ENCODE measurements at regions not wholly inside any gene's neighbourhood (a gene's known extent, or its start where the extent isn't known, plus 50 kb on each side); places are given as distances from the start of the nearest gene placed in this dataset.

DNA sequence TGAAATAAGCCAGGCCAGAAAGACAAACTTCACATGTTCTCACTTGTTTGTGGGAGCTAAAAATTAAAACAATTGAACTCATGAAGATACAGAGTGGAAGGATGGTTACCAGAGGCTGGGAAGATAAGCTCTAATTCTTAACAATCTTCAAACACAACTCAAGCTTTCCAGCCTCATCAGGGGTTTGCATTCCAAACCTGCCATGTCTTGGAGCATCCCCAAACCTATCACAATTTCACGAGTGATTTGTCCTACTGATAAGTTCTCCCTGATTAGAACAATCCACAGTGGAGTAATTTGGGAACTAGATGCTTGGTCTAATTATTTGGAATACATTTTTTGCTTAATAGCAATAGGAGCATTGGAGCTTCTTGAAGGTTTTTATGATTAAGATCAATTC, 418.5 kb upstream of the PKN2 start:
- in situ Hi-C loops (cut with MboI; ENCODE audit: low sequenced_read_pairs): no loop called here

DNA sequence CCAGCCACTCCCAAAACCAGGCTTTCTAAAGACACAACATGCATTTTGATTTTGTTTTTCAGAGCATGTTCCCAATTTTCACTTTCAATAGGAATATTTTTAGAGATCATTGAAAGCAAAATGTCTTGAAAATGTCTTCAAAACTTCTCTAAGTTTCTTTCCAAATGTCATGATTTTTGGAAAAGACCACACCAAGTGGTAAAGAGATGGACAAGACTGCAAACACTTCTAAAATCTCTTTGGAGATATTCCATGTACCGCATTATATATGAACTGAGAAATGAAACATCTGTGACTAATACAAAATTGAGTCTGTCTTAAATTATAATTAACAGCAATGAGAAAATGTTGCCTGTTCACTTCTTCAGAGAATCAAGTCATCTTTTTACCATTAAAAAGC, 418.0 kb upstream of the PKN2 start:
- in situ Hi-C loops (cut with MboI; ENCODE audit: low sequenced_read_pairs): no loop called here

DNA sequence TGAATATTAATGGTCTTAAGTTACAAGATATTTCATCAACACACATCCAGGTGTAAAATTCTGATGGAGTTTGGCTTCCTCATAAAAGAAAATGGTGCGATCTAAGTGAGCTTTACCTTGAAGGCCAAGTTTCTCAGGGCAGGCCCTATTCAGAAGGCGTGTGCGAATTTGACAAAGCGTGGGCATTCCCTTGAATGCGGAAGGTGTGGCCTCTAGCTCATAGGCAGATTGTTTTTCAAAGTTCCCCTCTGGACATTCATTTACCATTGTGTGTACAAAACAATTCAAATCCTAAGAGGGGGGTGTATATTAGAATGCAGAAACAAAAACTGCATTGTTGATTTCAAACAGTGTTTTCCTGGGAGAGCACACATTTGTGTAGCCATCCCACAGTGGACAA, 411.9 kb upstream of the PKN2 start:
- in situ Hi-C loops (cut with MboI; ENCODE audit: low sequenced_read_pairs): no loop called here

DNA sequence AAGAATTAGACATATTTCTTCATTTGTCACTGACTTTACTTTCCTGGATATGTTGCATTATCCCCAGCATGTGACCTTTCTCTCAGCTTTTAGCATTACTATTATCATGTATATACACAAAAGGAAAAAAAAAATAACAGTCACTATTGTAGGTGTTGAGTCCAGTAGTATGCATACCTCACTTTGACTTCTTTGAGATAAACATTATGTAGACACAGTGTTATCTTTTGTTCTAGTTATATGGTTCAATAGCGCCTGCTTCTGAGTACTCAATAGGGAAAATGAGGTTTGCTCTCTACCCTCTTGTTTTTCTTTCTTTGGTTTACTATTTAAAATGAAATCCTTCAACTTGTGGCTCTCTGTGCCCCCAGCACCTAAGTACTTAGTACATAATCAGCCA, 409.6 kb upstream of the PKN2 start:
- in situ Hi-C loops (cut with MboI; ENCODE audit: low sequenced_read_pairs): no loop called here

DNA sequence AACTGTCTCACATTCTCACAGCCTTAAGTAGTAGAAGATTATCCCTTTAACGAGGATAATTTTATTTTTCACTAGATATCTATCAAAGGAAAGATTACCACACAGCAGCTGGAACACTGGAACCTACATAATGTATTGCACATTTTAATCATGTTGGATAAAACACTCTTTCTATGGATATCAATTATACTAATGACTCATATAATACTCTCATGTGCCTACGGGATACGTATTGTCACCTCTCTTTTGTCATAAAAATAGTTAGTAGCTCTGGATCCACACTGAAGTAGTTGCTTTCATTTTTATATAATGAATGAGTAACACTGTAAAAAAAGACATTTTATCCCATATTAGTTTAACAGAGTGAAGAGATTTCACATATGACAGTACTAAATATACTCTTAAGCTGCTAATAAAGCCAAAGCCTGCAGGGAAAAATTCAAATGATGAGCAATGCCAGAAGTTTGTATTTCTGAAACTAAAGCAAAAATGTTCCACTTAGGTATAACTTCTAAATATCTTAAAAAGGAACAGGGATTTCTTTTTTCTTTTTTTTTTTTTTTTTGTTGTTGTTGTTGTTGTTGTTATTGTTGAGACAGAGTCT, 408.7 kb upstream of the PKN2 start:
- in situ Hi-C loops (cut with MboI; ENCODE audit: low sequenced_read_pairs): no loop called here

DNA sequence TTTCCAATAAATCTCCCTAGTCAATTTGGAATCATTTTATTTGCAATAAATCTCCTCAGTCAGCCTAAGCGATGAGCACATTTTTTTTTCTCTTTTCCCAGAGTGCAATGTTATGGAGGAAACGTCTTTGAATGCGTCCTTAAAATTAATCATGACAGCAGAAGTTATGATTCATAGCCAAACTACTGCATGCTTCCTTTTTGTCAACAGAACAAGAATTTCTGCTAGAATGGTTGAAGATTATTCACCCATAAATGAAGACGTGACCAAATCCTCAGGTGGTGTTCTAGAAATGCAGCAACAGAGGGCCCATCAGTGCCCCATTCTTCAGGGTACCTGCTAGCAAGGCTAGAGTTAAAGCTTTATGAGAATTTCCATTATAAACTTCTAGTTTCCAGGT, 407.9 kb upstream of the PKN2 start:
- in situ Hi-C loops (cut with MboI; ENCODE audit: low sequenced_read_pairs): no loop called here

DNA sequence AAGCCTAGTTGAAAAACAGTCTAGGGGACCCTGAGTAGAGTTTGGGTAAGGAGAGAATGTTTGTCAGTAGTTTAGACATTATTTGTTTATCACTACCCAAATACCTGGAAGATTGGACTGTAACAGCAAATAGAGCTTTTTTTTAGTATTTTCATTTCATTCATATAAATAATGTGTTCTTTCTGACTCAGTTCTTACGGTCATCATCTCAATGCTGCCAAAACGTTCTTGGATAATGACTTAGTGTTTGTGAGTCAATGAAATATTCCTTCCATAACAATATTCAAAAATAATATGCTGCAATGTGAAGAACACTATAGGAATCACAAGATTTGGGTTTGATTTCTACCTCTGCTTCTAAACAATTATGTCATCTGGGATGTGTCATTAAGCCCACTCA, 400.0 kb upstream of the PKN2 start:
- in situ Hi-C loops (cut with MboI; ENCODE audit: low sequenced_read_pairs): no loop called here

DNA sequence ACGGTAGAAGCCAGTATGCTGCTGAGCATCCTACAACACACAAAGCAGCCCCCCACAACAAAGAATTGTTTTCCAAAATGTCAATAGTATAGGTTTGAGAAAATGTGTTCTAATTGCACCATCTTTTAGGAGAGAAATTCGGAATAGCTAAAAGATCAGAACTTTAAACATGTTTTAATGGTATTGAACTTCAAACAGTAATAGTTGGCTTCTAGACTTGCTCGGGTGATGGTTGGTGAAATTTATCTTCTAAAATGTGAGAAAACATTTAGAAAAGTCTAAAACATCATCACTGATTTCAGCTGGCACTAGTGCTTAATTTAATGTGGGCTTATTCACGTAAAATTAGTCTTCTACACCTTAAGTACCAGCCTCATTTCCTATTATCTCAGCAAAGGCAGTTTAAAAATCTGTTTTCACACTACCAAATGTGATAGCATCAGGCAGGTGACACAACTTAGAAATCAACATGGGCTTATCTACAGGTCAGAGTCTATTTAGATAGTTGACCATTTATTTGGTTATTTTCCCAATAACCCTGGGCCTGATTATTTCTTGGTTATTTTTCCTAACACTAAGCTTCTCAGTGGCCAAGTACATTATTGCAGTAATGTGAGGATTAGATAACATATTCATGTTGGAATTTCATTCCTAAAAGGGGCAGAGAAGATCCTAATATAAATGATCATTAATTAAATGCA, 399.3 kb upstream of the PKN2 start:
- in situ Hi-C loops (cut with MboI; ENCODE audit: low sequenced_read_pairs): no loop called here

DNA sequence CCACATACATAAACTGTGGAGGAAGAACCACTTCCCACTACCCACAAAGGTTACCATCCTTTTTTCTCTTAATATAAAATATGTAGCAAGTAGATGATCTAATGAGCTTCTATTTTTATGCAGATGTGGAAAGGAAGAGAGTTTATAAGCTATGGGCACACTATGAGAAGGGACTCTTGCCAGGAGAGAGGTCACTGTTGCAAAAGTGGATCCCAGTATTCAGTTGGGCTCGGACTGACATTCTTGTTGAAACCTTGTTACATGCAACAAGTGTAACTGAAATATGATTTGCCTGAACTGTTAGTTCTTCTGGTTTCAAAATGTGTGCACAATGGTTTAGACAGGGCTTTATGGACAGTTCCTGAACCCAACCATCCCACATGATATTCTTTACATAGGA, 397.4 kb upstream of the PKN2 start:
- in situ Hi-C loops (cut with MboI; ENCODE audit: low sequenced_read_pairs): no loop called here

DNA sequence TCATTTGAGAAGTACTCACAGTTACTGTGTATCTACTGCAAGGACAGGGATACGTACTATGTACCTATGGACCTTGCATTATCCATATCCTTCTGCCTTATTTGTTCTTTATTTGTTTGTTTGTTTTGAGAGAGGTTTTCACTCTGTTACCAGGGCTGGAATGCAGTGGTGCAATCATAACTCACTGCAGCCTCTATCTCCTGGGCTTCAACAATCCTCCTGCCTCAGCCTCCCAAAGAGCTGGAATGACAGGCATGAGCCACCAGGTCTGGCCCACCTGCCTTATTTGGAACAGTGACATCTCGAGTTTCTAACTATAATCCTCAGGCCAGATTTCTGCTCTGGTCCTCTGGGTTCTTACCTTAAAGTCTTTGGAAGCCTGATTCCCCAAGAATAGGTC, 395.5 kb upstream of the PKN2 start:
- in situ Hi-C loops (cut with MboI; ENCODE audit: low sequenced_read_pairs): no loop called here

DNA sequence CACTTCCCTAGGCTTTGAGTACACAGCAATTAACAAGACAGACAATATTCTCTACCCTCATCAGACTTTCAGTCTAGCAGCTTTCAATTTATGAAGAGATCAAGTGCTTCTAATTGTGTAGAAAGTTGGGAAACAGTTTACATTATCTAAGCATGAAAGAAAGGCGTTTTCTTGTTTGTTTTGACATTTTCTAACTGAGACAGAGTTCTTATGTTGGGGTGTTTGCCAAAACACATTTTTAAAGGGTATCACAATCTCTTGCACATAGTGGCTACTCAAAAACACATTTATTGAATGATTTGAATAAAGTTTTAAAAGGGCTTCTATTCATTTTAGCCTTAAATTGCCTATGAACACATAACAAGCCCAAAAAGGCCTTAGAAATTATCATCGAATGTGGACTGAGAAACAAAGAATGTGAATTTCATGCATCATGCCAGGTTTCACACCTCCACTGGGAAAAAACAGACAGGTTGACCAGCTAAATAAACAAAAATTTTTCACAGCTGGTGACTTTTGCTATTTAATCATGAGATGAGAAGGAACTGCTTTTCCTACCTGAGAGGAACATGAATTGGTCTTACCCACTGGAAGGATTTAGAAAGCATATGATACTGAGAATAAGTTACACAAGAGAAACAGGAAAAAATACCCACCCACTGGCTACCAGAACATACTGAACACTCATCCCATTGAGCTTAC, 394.5 kb upstream of the PKN2 start:
- in situ Hi-C loops (cut with MboI; ENCODE audit: low sequenced_read_pairs): no loop called here

DNA sequence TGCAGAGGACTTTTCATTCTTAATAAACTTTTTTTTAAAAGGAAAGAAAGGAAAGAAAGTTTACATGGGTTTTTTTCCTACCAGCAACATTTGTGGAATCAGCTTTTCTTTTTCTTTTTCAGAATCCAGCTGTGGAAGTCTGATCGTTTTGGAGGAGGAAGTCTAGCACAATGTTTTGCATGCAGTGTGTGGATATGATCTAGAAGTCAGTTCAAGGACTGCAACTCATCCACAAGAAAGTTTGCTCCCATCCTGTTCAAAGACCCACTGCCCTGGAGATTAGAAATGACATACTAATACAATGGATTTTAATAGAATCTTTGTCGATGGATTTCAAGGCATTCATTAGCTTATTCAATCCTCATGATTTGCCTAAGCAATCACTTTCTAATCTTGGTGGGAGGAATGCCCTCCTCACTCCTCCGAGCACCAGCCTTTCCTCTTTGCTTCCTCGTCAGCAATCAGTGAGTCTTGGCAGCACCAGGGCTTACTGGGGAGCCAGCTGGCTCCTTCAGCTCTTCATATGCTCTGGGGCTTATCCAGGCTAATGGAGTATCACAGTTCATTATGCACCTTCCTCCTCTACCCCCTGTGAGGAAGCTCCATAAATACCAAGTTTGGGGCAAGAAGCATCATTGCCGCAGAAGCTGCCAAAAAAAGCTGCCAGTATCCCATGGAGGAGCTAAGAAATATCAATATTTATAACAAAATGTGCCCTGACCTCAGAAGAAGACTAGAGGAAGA, 392.3 kb upstream of the PKN2 start:
- in situ Hi-C loops (cut with MboI; ENCODE audit: low sequenced_read_pairs): no loop called here

DNA sequence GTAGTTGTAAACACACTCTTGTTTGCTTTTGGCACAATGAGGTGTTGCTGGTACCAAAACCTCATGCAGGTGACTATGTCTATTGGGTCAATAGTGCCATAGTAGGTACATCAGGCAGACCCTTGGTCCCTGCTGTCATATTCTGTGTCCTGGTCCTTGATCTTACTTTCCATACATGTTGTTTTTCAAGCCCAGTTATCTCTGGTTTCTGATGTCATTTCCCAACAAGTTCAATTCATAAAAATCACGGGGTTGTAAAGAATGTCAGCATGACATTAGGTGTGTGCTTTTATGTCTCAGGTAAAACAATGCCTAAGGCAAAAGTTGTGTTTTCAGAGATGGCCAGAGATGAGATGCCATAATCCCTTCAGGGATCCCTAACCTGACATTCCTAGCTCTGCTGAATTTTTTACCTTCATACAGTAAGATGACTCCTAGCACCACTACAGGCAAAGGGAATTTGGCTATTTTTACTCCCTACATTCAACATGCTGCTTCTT, 390.3 kb upstream of the PKN2 start:
- in situ Hi-C loops (cut with MboI; ENCODE audit: low sequenced_read_pairs): no loop called here

DNA sequence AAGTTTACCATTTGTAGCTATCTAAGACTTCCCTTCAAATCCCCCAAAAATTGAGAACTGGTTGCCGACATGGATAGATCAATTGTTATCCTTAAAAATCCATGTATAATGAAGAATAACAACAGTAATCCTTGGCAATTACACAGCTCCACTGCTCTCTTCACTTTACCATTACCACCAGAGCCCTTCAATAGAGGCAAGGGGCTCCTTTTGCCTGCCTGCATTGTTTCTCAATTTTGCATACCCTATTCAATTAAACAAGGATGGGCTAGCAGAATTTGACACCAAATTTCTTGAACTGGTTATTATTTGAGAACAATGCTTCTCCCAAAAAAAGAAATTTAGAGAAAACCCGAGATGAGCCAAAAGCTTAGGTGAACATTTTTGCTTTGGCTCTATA, 387.8 kb upstream of the PKN2 start:
- in situ Hi-C loops (cut with MboI; ENCODE audit: low sequenced_read_pairs): no loop called here

DNA sequence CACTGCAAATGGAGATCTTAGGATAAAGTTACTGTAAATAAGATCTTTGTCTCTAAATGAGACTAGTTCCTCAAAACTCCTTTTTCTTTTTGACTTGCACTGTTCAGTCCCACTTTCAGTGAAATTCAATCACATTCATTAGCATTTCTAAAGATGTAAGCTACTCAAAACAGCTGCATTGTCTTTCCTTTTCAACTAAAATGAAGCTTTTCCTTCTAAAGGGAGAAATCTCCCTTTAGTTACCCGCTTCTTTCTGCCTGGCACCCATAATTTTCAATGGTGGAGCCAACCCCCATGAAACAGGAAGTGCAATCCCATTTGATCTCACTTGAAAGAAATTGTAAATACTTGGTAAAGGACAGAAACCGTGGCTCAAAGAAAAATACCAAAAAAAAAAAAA, 387.4 kb upstream of the PKN2 start:
- in situ Hi-C loops (cut with MboI; ENCODE audit: low sequenced_read_pairs): no loop called here

DNA sequence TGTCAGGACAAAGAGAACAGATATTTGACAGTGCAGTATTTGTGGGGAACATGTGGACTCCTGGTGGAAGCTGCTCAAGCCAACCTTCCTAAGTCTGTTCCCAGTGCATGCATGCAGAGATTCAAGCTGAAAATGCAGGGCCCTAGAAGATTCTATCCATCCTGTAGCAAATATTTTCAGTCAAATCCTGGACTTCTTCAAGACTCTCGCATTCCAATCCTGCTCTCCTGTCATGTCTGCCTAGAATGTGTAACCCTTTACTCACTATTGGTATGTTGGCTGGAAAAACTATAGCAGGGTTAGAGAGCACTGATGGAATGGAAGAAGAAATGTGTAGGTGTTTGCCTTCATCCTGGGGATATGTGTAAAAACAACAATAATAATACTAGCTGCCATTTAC, 385.6 kb upstream of the PKN2 start:
- in situ Hi-C loops (cut with MboI; ENCODE audit: low sequenced_read_pairs): no loop called here

DNA sequence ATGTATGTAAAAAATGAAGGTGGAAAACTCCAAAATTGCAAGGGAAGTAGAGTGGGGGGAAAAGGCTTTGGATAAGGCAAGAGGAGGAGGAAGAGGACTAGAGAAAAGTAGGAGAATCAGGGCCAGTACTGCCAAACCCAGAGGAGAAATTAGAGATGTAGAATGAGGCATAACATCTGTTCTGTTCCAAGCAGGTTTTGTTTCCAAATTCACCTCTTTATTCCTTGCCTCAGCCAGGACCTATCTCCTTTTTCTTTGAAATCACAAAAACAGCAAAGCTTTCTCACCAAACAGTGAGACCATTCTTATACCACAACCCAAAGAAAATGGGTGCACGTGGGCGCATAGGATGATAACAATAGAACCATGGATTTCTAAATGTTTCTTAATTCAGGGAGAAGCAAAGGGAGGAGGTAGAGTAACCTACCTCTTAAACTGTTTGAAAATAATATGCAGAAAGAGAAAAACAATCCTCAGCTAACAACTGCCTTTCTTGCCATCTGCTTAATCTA, 383.3 kb upstream of the PKN2 start:
- in situ Hi-C loops (cut with MboI; ENCODE audit: low sequenced_read_pairs): no loop called here

DNA sequence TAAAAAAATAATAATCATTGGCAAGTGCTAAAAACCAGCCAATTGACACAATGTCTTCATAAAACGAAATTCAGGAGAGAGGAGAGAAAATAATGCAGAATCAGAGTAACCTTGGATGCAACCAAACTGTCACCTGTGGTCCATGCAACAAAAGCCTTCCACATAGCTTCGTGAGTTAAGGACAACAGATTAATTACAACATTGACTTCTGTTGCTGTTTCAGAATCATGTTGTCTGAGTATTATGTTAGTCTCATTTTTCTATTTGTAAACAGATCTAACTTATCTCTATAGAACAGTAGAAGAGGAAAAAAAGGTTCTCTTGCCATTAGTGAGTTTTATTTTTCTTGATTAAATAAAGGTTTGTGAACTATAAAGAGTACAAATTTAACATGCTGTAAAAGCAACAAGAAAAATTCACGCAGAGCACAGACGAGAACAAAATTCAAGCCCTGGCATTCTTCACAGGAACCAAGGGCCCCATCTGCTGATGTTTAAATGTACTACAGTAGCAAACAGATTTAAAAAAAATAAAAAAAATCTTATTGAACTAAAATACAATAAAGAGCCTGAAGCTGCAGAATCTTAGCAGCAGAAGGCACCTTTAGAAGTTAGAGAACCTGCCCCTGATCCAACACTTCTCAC, 381.1 kb upstream of the PKN2 start:
- in situ Hi-C loops (cut with MboI; ENCODE audit: low sequenced_read_pairs): no loop called here

DNA sequence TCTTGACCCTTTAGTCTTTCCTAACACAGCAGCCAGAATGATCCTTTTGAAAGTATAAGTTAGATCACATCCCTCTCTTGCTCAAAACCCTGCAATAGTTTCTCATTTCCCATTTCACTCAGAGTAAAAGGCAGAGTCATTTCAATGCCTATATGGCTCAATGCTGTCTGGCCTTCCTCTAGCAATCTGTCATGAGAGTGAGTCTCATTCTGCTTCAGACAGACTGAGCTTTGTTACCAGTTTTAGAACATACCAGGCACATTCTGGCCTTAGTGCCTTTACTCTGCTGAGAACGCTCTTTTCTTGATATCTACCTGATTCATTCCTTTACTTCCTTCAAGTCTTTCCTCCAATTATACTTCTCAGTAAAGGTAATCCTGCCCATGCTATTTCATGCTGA, 372.8 kb upstream of the PKN2 start:
- in situ Hi-C loops (cut with MboI; ENCODE audit: low sequenced_read_pairs): no loop called here

DNA sequence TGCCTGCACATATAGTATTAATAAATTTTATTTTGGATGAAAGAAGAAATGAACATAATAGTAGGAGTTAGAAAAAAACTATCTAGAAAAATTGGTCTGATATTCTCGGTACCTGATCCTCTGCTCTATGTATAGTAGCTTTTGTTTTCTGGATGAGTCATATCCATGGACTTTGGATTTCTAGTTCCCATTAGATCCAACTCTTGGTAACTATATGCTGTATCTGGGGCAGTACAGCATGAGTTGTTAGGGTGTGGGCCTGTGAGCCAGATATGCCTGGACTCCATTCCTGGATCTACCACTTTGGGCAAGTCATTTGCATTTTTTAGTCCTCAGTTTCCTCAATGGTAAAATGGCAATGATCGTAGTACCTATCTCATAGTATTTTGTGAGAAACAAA, 372.2 kb upstream of the PKN2 start:
- in situ Hi-C loops (cut with MboI; ENCODE audit: low sequenced_read_pairs): no loop called here

DNA sequence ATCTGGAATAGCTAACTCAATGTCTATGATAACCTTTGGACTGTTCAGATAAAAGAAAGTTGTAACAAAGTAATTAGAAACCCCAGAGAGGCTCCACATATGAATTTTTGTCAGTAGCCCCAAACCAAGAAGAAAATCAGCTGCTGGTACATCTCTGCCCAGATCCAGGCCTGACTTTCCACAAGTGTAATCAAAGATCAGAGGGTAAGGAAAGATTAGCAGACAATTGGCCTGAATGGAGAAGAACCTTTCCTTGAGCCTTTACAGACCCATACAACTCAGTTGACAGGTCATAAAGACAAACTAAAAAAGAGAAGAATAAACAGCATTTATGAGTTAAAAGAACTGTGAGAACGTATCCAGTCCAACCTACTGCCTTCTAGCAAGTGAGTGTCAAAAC, 366.7 kb upstream of the PKN2 start:
- in situ Hi-C loops (cut with MboI; ENCODE audit: low sequenced_read_pairs): no loop called here
